B cell (primary cell): ENCODE measurements at regions not wholly inside any gene's neighbourhood (a gene's known extent, or its start where the extent isn't known, plus 50 kb on each side); places are given as distances from the start of the nearest gene placed in this dataset.

Source experiments
- ATAC-seq: fragments of 200-7000 bp; cut with Tn5 transposase; one replicate; pipeline ENCODE4 v1.10.0; 2021; ENCODE audit warnings: low read depth, mild to moderate bottlenecking, moderate number of reproducible peaks, moderate library complexity
- CTCF ChIA-PET: fragments of 350-600 bp; sonication (Branson Sonifier 250); formaldehyde crosslinking; loops from one replicate; lab custom pipeline; 2021; ENCODE audit warnings: antibody characterized with exemption, inconsistent platforms; lab: Charles Lee
- POLR2A ChIA-PET: fragments of 350-600 bp; sonication (Branson Sonifier 250); formaldehyde crosslinking; loops from one replicate; lab custom pipeline; 2021; ENCODE audit warnings: antibody characterized with exemption; lab: Charles Lee
- DNase-seq: peaks from one replicate; pipeline ENCODE4 v3.0.0; 2013
- H2AFZ ChIP-seq: 2 replicates; pipeline ENCODE4 v1.6.1; 2012; ENCODE audit warnings: mild to moderate bottlenecking, low read depth, low read length; ENCODE audit not compliant: insufficient read depth, poor library complexity, severe bottlenecking
- H3K27ac ChIP-seq, 2 donors: 1 replicate in 1 of 2; 2 replicates in 1 of 2; pipeline ENCODE4 v1.5.1; 2012 to 2013; ENCODE audit warnings: low read length in 2 of 2, mild to moderate bottlenecking in 2 of 2, moderate library complexity in 1 of 2
- H3K27me3 ChIP-seq, 4 experiments: fragments of 200-600 bp in 1 of 4; sonication (generic) in 1 of 4; replicated peaks in 1 of 4; 1 replicate in 2 of 4; 2 replicates in 2 of 4; pipeline versions ENCODE4 v1.6.1 to v1.7.0; 2013 to 2016; ENCODE audit warnings: low read length in 3 of 4, mild to moderate bottlenecking in 2 of 4, mixed read lengths in 1 of 4, moderate library complexity in 1 of 4; ENCODE audit not compliant: insufficient read depth in 4 of 4, control insufficient read depth in 3 of 4; ENCODE audit errors: control extremely low read depth in 1 of 4
- H3K36me3 ChIP-seq, 2 experiments: replicated peaks in 1 of 2; 1 replicate in 1 of 2; 2 replicates in 1 of 2; pipeline versions ENCODE4 v1.6.1 to v1.7.1; 2013; ENCODE audit warnings: low read length in 1 of 2; ENCODE audit not compliant: insufficient read depth in 2 of 2, control insufficient read depth in 1 of 2; ENCODE audit errors: control extremely low read depth in 1 of 2, extremely low read depth in 1 of 2
- H3K4me1 ChIP-seq, 2 donors: fragments of 200-600 bp in 1 of 2; sonication (generic) in 1 of 2; 1 replicate in 1 of 2; 2 replicates in 1 of 2; pipeline versions ENCODE4 v1.5.1 to v1.6.1; 2013 to 2017; ENCODE audit warnings: low read length in 2 of 2; ENCODE audit not compliant: control insufficient read depth in 2 of 2, insufficient read depth in 2 of 2
- H3K4me2 ChIP-seq: replicated peaks from 2 replicates; pipeline ENCODE3; 2012; ENCODE audit warnings: mild to moderate bottlenecking, low read depth, low read length; ENCODE audit not compliant: poor library complexity, severe bottlenecking
- H3K4me3 ChIP-seq, 5 experiments: fragments of 200-600 bp in 1 of 5; sonication (generic) in 1 of 5; 1 replicate in 3 of 5; 2 replicates in 2 of 5; pipeline versions ENCODE4 v1.5.1 to v1.7.0; 2011 to 2016; ENCODE audit warnings: low read length in 4 of 5, mild to moderate bottlenecking in 4 of 5, low read depth in 2 of 5, control low read depth in 1 of 5, moderate library complexity in 1 of 5; ENCODE audit not compliant: insufficient read depth in 1 of 5; ENCODE audit errors: control extremely low read depth in 1 of 5, extremely low read depth in 1 of 5
- H3K79me2 ChIP-seq: fragments of 200-600 bp; sonication (generic); one replicate; pipeline ENCODE4 v1.6.0; 2016; ENCODE audit warnings: low read length; ENCODE audit not compliant: control insufficient read depth, insufficient read depth
- H3K9ac ChIP-seq: fragments of 200-600 bp; sonication (generic); 2 replicates; pipeline ENCODE4 v1.6.1; 2017; ENCODE audit warnings: mild to moderate bottlenecking, low read length, moderate library complexity
- H3K9me3 ChIP-seq, 3 donors: one replicate each; pipeline versions ENCODE4 v1.6.1 to v1.7.1; 2013; ENCODE audit warnings: low read length in 2 of 3; ENCODE audit not compliant: control insufficient read depth in 2 of 3, insufficient read depth in 1 of 3; ENCODE audit errors: control extremely low read depth in 1 of 3
- H4K20me1 ChIP-seq: 2 replicates; pipeline ENCODE4 v1.6.0; 2012; ENCODE audit warnings: mild to moderate bottlenecking, low read length; ENCODE audit not compliant: insufficient read depth, control insufficient read depth, poor library complexity, severe bottlenecking
- H3K27ac Mint-ChIP-seq: one replicate; pipeline ENCODE4 v1.8.0; 2021; ENCODE audit warnings: mixed read lengths
- H3K27me3 Mint-ChIP-seq: one replicate; pipeline ENCODE4 v1.8.0; 2021; ENCODE audit warnings: mixed read lengths
- H3K4me1 Mint-ChIP-seq: one replicate; pipeline ENCODE4 v1.8.0; 2021; ENCODE audit warnings: mixed read lengths
- H3K4me3 Mint-ChIP-seq: one replicate; pipeline ENCODE4 v1.8.0; 2021; ENCODE audit warnings: mixed read lengths
- H3K9me3 Mint-ChIP-seq: one replicate; pipeline ENCODE4 v1.8.0; 2022; ENCODE audit warnings: mixed read lengths; ENCODE audit not compliant: insufficient read depth
- CTCF ChIP-seq: fragments of 200-600 bp; IDR thresholded peaks from one replicate; pipeline ENCODE4 v1.8.0; 2022; ENCODE audit warnings: antibody characterized with exemption, mild to moderate bottlenecking
- EZH2 ChIP-seq: IDR thresholded peaks from 2 replicates; pipeline ENCODE4 v1.6.1; 2012; ENCODE audit warnings: borderline replicate concordance, low read depth, mild to moderate bottlenecking, moderate library complexity, low read length; ENCODE audit not compliant: insufficient read depth, poor library complexity, severe bottlenecking
- WGBS: methylation state at CpG from one replicate; pipeline ENCODE4 v1.1.5; 2013; ENCODE audit warnings: missing lambda C conversion rate; ENCODE audit not compliant: insufficient coverage; 5-methylcytosine and 5-hydroxymethylcytosine counted together
- intact Hi-C: fragments of 100-400 bp; cut with micrococcal nuclease; formaldehyde crosslinking; loops from one replicate; pipeline ENCODE4 v1.10.0; 2022

- Histone ChIP-seq H3K27me3 (peaks cover 0 to 3% (median 0%) of the 10 kb centered on the region in 4 experiments), H2AFZ (no peak overlapping the region), H3K36me3 (no peaks in the 10 kb centered on the region), H3K4me1 (no peaks in the 10 kb centered on the region), H3K4me2 (no peak overlapping the region), H3K9me3 (no peaks in the 10 kb centered on the region), H3K9ac (no peak overlapping the region), H3K4me3 (no peak overlapping the region), H3K27ac (no peak overlapping the region), H4K20me1 (no peaks in the 10 kb centered on the region), H3K79me2 (no peaks in the 10 kb centered on the region)
- Mint-ChIP-seq H3K9me3 (no peaks in the 10 kb centered on the region), H3K4me3 (no peak overlapping the region), H3K4me1 (no peaks in the 10 kb centered on the region), H3K27me3 (peaks cover 9% of the 10 kb centered on the region), H3K27ac (no peak overlapping the region)
- no peak for TF ChIP-seq EZH2
- TF ChIP-seq CTCF: no peak
- POLR2A ChIA-PET: no interaction called here
- 85% methylated on average over 6 of the region's 8 CpGs for WGBS
- CTCF ChIA-PET: no interaction called here
- intact Hi-C loops: no loop called here
- no peak for ATAC-seq
- DNase-seq: no peak
Measured at GRCh38 chr20:6269168-6269873, 146.5 kb upstream of the FERMT1 start.

DNA sequence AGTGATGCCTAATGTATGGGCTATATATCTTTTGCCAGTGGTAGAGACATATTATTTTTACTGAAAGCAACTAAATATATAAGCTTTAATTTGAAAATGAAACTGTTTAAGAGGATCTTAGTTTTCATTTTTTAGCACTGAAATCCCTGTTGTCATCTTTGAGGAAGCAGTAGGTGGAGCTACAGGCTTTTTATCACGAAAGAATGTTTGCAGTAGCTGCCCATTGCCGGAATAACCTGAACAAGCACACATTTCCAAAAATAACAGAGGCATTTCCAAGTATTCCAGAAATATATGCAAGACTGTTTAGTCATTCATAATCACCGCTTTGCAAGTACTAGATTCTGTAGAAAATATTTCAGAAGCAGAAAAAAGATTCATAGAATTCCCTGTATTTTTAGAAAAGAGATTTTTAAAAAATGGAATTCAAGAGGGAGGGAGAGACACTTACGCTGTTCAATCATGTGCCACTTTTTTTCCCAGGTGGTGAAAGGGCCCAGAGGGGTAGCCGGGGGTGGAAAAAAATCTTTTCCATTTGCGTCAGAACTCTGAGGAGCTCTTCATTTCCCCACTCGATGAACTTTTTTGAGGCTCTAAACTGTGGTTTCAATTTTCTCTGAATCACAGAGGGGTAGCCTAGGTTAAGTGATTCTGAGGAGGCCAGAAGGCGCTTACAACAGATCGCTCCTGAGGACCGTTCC lies 142.5 kb upstream of the FERMT1 start:
- H3K27me3 Mint-ChIP-seq: peaks cover 13% of the 10 kb centered on the region
- no peak overlapping the region for H3K27ac Mint-ChIP-seq
- intact Hi-C loops: no loop called here
- Histone ChIP-seq H2AFZ (no peak overlapping the region), H3K79me2 (no peaks in the 10 kb centered on the region), H3K9ac (no peak overlapping the region), H3K27me3 (peaks cover 0 to 3% (median 0%) of the 10 kb centered on the region in 4 experiments), H3K36me3 (no peaks in the 10 kb centered on the region), H3K9me3 (no peaks in the 10 kb centered on the region), H4K20me1 (no peaks in the 10 kb centered on the region), H3K4me3 (no peak overlapping the region), H3K4me2 (no peak overlapping the region), H3K4me1 (no peaks in the 10 kb centered on the region), H3K27ac (no peak overlapping the region)
- no peaks in the 10 kb centered on the region for H3K4me1 Mint-ChIP-seq
- ChIA-PET CTCF (no interaction called here), POLR2A (no interaction called here)
- no peaks in the 10 kb centered on the region for H3K9me3 Mint-ChIP-seq
- no peak overlapping the region for H3K4me3 Mint-ChIP-seq
- no peak for ATAC-seq
- WGBS: 35% methylated on average over 2 of the region's 10 CpGs
- no peak for DNase-seq
- TF ChIP-seq CTCF: no peak
- TF ChIP-seq EZH2: no peak
